Osteoblast (primary cell): ENCODE measurements at regions not wholly inside any gene's neighbourhood (a gene's known extent, or its start where the extent isn't known, plus 50 kb on each side); places are given as distances from the start of the nearest gene placed in this dataset.

Experiments
- DNase-seq: peaks from one replicate; pipeline ENCODE4 v3.0.0; 2011; ENCODE audit warnings: low spot score, mixed read lengths; ENCODE audit not compliant: insufficient read length; ENCODE audit errors: missing footprints
- H2AFZ ChIP-seq: 2 replicates; pipeline ENCODE4 v1.6.0; 2011; ENCODE audit warnings: mild to moderate bottlenecking, low read length
- H3K27ac ChIP-seq: 2 replicates; pipeline ENCODE4 v1.5.1; 2011; ENCODE audit warnings: mild to moderate bottlenecking, low read depth, low read length, moderate library complexity
- H3K27me3 ChIP-seq: 2 replicates; pipeline ENCODE4 v1.6.0; 2012; ENCODE audit warnings: mild to moderate bottlenecking, control low read depth, inconsistent platforms, low read length, moderate library complexity; ENCODE audit not compliant: insufficient read depth
- H3K36me3 ChIP-seq: 2 replicates; pipeline ENCODE4 v1.5.1; 2011; ENCODE audit warnings: mild to moderate bottlenecking, low read length, control low read depth, moderate library complexity; ENCODE audit not compliant: insufficient read depth
- H3K4me1 ChIP-seq: 2 replicates; pipeline ENCODE4 v1.5.1; 2011; ENCODE audit warnings: mild to moderate bottlenecking, low read length, control low read depth, moderate library complexity; ENCODE audit not compliant: insufficient read depth
- H3K4me2 ChIP-seq: 2 replicates; pipeline ENCODE4 v1.6.0; 2011; ENCODE audit warnings: mild to moderate bottlenecking, low read length; ENCODE audit not compliant: insufficient read depth
- H3K4me3 ChIP-seq: fragments of 200-600 bp; sonication (generic); 3 replicates; pipeline ENCODE4 v1.5.1; 2012; ENCODE audit warnings: mild to moderate bottlenecking, low read length, inconsistent platforms; ENCODE audit not compliant: insufficient read depth
- H3K79me2 ChIP-seq: 2 replicates; pipeline ENCODE4 v1.6.0; 2012; ENCODE audit warnings: mild to moderate bottlenecking, low read length, control low read depth, inconsistent platforms; ENCODE audit not compliant: insufficient read depth
- H3K9me3 ChIP-seq: 2 replicates; pipeline ENCODE4 v1.5.1; 2011; ENCODE audit warnings: low read depth, low read length, control low read depth
- H4K20me1 ChIP-seq: 2 replicates; pipeline ENCODE4 v1.6.0; 2012; ENCODE audit warnings: mild to moderate bottlenecking, low read length, control low read depth; ENCODE audit not compliant: insufficient read depth
- CTCF ChIP-seq: IDR thresholded peaks from 2 replicates; pipeline ENCODE4 v1.5.1; 2011; ENCODE audit warnings: mild to moderate bottlenecking, low read depth, low read length, moderate library complexity; ENCODE audit errors: extremely low read depth

- Histone ChIP-seq H3K79me2 (no peaks in the 10 kb centered on the region), H3K4me1 (no peaks in the 10 kb centered on the region), H2AFZ (no peak overlapping the region), H3K27me3 (no peaks in the 10 kb centered on the region), H3K27ac (no peak overlapping the region), H3K4me3 (no peak overlapping the region), H3K36me3 (no peaks in the 10 kb centered on the region), H4K20me1 (no peaks in the 10 kb centered on the region), H3K4me2 (no peak overlapping the region), H3K9me3 (no peaks in the 10 kb centered on the region)
- DNase-seq = no peak
- no peak for TF ChIP-seq CTCF
Measured at GRCh38 chr4:123936621-123937043, 540.0 kb downstream of the SPRY1 start.

- Histone ChIP-seq H3K27me3 (no peaks in the 10 kb centered on the region), H3K4me3 (no peak overlapping the region), H3K27ac (no peak overlapping the region), H3K79me2 (no peaks in the 10 kb centered on the region), H3K36me3 (no peaks in the 10 kb centered on the region), H2AFZ (no peak overlapping the region), H4K20me1 (no peaks in the 10 kb centered on the region), H3K4me1 (no peaks in the 10 kb centered on the region), H3K9me3 (no peaks in the 10 kb centered on the region), H3K4me2 (no peak overlapping the region)
- TF ChIP-seq CTCF = no peak
- DNase-seq = no peak
Measured at GRCh38 chr4:123937581-123937980, 541.0 kb downstream of the SPRY1 start.

GRCh38 chr4:123939621-123940020 lies 543.0 kb downstream of the SPRY1 start:
- Histone ChIP-seq H3K36me3 (no peaks in the 10 kb centered on the region), H2AFZ (no peak overlapping the region), H3K4me1 (no peaks in the 10 kb centered on the region), H3K27ac (no peak overlapping the region), H3K4me3 (no peak overlapping the region), H3K4me2 (no peak overlapping the region), H4K20me1 (no peaks in the 10 kb centered on the region), H3K79me2 (no peaks in the 10 kb centered on the region), H3K27me3 (no peaks in the 10 kb centered on the region), H3K9me3 (no peaks in the 10 kb centered on the region)
- DNase-seq = peak; percentile 90
- TF ChIP-seq CTCF = no peak

- H3K4me2 ChIP-seq = no peak overlapping the region
Measured at GRCh38 chr4:123940604-123941003, 544.0 kb downstream of the SPRY1 start.

More at GRCh38 chr4:123940604-123941003, 544.0 kb downstream of the SPRY1 start:
- H4K20me1 ChIP-seq = no peaks in the 10 kb centered on the region
- H3K9me3 ChIP-seq = no peaks in the 10 kb centered on the region
- H3K27ac ChIP-seq = no peak overlapping the region
- no peak for DNase-seq
- no peak overlapping the region for H3K4me3 ChIP-seq
- H3K4me1 ChIP-seq = no peaks in the 10 kb centered on the region
- H3K79me2 ChIP-seq = no peaks in the 10 kb centered on the region
- H3K27me3 ChIP-seq = no peaks in the 10 kb centered on the region
- no peak overlapping the region for H2AFZ ChIP-seq
- TF ChIP-seq CTCF = no peak
- H3K36me3 ChIP-seq = no peaks in the 10 kb centered on the region
